ENCODE measurements at regions not wholly inside any gene's neighbourhood (a gene's known extent, or its start where the extent isn't known, plus 50 kb on each side); places are given as distances from the start of the nearest gene placed in this dataset.

DNA sequence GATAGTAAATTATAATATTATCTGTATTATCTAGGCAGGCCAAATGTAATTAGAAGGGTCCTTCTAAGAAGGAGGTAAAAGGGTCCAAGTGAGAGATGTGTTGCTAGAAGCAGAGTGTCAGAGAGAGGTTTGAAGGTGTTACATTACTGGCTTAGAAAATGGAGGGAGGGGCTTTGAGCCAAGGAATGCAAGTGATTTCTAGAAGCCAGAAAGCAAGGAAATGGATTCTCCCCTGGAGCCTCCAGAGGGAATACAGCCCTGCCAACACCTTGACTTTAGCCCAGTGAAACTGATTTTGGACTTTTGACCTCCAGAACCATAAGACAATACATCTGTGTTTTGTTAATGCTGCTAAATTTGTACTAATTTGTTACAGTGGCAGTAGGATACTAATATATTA, 97.9 kb upstream of the IL6 start:
- TF ChIP-seq SP1 (IDR thresholded peaks at IDR 0.05): no peak
- no peak for TF ChIP-seq FOXA1 (IDR thresholded peaks at IDR 0.05)
- no peak for TF ChIP-seq HDGF (IDR thresholded peaks at IDR 0.05; ENCODE audit: borderline replicate concordance)

All from HEK293T (cell line).